ENCODE measurements at regions not wholly inside any gene's neighbourhood (a gene's known extent, or its start where the extent isn't known, plus 50 kb on each side); places are given as distances from the start of the nearest gene placed in this dataset.

GRCh38 chr4:3362431-3363287, 69.8 kb downstream of the RGS12 start:
- Histone ChIP-seq H3K9me2 (ENCODE audit: insufficient read depth, low read length) (no peaks in the 10 kb centered on the region), H3K4me3 (ENCODE audit: low read length) (no peak overlapping the region), H3K36me3 (ENCODE audit: insufficient read depth, low read length) (no peaks in the 10 kb centered on the region), H3K9ac (ENCODE audit: low read length) (no peak overlapping the region), H3F3A (ENCODE audit: insufficient read depth, low read length, poor library complexity, severe bottlenecking) (no peaks in the 10 kb centered on the region), H3K79me2 (replicated peaks; ENCODE audit: insufficient read depth, low read length) (peaks cover 16% of the 10 kb centered on the region), H3K27ac (ENCODE audit: low read length) (no peak overlapping the region), H2AFZ (ENCODE audit: low read depth, low read length) (no peak overlapping the region), H3K27me3 (ENCODE audit: insufficient read depth, low read depth, low read length) (no peaks in the 10 kb centered on the region), H3K9me3 (ENCODE audit: low read length) (no peaks in the 10 kb centered on the region), H4K20me1 (ENCODE audit: insufficient read depth) (no peaks in the 10 kb centered on the region), H3K4me2 (ENCODE audit: low read length) (no peak overlapping the region)
- no peak for TF ChIP-seq MXI1 (conservative IDR thresholded peaks at IDR 0.05; ENCODE audit: poor library complexity, severe bottlenecking)
- TF ChIP-seq TAF1 (IDR thresholded peaks at IDR 0.05; ENCODE audit: low read depth) = no peak
- no peak for TF ChIP-seq REST (IDR thresholded peaks at IDR 0.05; ENCODE audit: borderline replicate concordance)
- no peak for TF ChIP-seq EZH2 (IDR thresholded peaks at IDR 0.05; ENCODE audit: borderline replicate concordance, insufficient read depth, low read length, poor library complexity, severe bottlenecking)
- no peak for TF ChIP-seq EP300 (conservative IDR thresholded peaks at IDR 0.05; ENCODE audit: poor library complexity, severe bottlenecking)
- no peak for TF ChIP-seq SMC3 (conservative IDR thresholded peaks at IDR 0.05; ENCODE audit: poor library complexity)
- no peak for TF ChIP-seq POLR2AphosphoS5 (IDR thresholded peaks at IDR 0.05)
- no peak for TF ChIP-seq CTCF (IDR thresholded peaks at IDR 0.05; ENCODE audit: poor library complexity, severe bottlenecking)
- no peak for TF ChIP-seq RAD21 (conservative IDR thresholded peaks at IDR 0.05)

GRCh38 chr4:3363411-3364141, 70.8 kb downstream of the RGS12 start:
- H3K9me2 ChIP-seq (ENCODE audit: insufficient read depth, low read length) = no peaks in the 10 kb centered on the region
- no peak overlapping the region for H3K4me2 ChIP-seq (ENCODE audit: low read length)
- H2AFZ ChIP-seq (ENCODE audit: low read depth, low read length) = no peak overlapping the region
- TF ChIP-seq SMC3 (conservative IDR thresholded peaks at IDR 0.05; ENCODE audit: poor library complexity) (no peak), RAD21 (conservative IDR thresholded peaks at IDR 0.05) (no peak), MXI1 (conservative IDR thresholded peaks at IDR 0.05; ENCODE audit: poor library complexity, severe bottlenecking) (no peak), EZH2 (IDR thresholded peaks at IDR 0.05; ENCODE audit: borderline replicate concordance, insufficient read depth, low read length, poor library complexity, severe bottlenecking) (no peak), TAF1 (IDR thresholded peaks at IDR 0.05; ENCODE audit: low read depth) (no peak), EP300 (conservative IDR thresholded peaks at IDR 0.05; ENCODE audit: poor library complexity, severe bottlenecking) (no peak), REST (IDR thresholded peaks at IDR 0.05; ENCODE audit: borderline replicate concordance) (no peak)
- no peaks in the 10 kb centered on the region for H4K20me1 ChIP-seq (ENCODE audit: insufficient read depth)
- no peaks in the 10 kb centered on the region for H3F3A ChIP-seq (ENCODE audit: insufficient read depth, low read length, poor library complexity, severe bottlenecking)
- H3K9me3 ChIP-seq (ENCODE audit: low read length) = no peaks in the 10 kb centered on the region
- H3K9ac ChIP-seq (ENCODE audit: low read length) = no peak overlapping the region
- H3K4me3 ChIP-seq (ENCODE audit: low read length) = no peak overlapping the region
- no peaks in the 10 kb centered on the region for H3K27me3 ChIP-seq (ENCODE audit: insufficient read depth, low read depth, low read length)
- no peaks in the 10 kb centered on the region for H3K36me3 ChIP-seq (ENCODE audit: insufficient read depth, low read length)
- no peak overlapping the region for H3K27ac ChIP-seq (ENCODE audit: low read length)
- H3K79me2 ChIP-seq (replicated peaks; ENCODE audit: insufficient read depth, low read length) = peaks cover 14% of the 10 kb centered on the region

All from neural cell (in vitro differentiated cells).